Suprapubic skin (tissue), 4 donors: ENCODE measurements at regions not wholly inside any gene's neighbourhood (a gene's known extent, or its start where the extent isn't known, plus 50 kb on each side); places are given as distances from the start of the nearest gene placed in this dataset.

ENCODE experiments used
- CTCF ChIP-seq, 2 donors: fragments of 200-600 bp in 1 of 2; fragments of 450-650 bp in 1 of 2; sonication (generic) in 1 of 2; IDR thresholded peaks; one replicate each; pipeline ENCODE4 v1.5.1; 2016 to 2019; ENCODE audit warnings: antibody characterized with exemption in 2 of 2, mild to moderate bottlenecking in 1 of 2, moderate library complexity in 1 of 2
- POLR2A ChIP-seq, 2 donors: fragments of 450-650 bp; IDR thresholded peaks; one replicate each; pipeline ENCODE4 v1.6.1; 2017; ENCODE audit warnings: antibody characterized with exemption in 2 of 2, mild to moderate bottlenecking in 2 of 2, moderate library complexity in 2 of 2
- POLR2AphosphoS5 ChIP-seq, 3 donors: sonication (generic); formaldehyde crosslinking; IDR thresholded peaks; one replicate each; pipeline ENCODE4 v1.6.1; 2017; ENCODE audit warnings: antibody characterized with exemption in 3 of 3

GRCh38 chr1:234709473-234710228, 99.7 kb upstream of the IRF2BP2 start:
- TF ChIP-seq CTCF (IDR thresholded peaks at IDR 0.05): no peak
- TF ChIP-seq POLR2AphosphoS5 (IDR thresholded peaks at IDR 0.05): no peak
- no peak for TF ChIP-seq POLR2A (IDR thresholded peaks at IDR 0.05)
